Vagina (tissue), 2 donors: ENCODE measurements at regions not wholly inside any gene's neighbourhood (a gene's known extent, or its start where the extent isn't known, plus 50 kb on each side); places are given as distances from the start of the nearest gene placed in this dataset.
A peak's percentile ranks its signal among the peaks of the same experiment; 100 is the strongest.

Source experiments
- DNase-seq, 2 donors: peaks; one replicate each; pipeline ENCODE4 v3.0.0-alpha.2; 2017; ENCODE audit errors: extremely low spot score in 2 of 2
- H3K27ac ChIP-seq: fragments of 200-600 bp; sonication (generic); one replicate; pipeline ENCODE4 v1.5.1; 2019
- H3K27me3 ChIP-seq: fragments of 200-600 bp; sonication (generic); one replicate; pipeline ENCODE4 v1.5.1; 2019
- H3K36me3 ChIP-seq, 2 donors: fragments of 200-600 bp; sonication (generic); one replicate each; pipeline ENCODE4 v1.5.1; 2017 to 2019
- H3K4me1 ChIP-seq: fragments of 200-600 bp; sonication (generic); one replicate; pipeline ENCODE4 v1.5.1; 2019
- H3K4me3 ChIP-seq, 2 donors: fragments of 200-600 bp; sonication (generic); 1 replicate in 1 of 2; 2 replicates in 1 of 2; pipeline ENCODE4 v1.5.1; 2016 to 2019
- H3K9me3 ChIP-seq: fragments of 200-600 bp; sonication (generic); one replicate; pipeline ENCODE4 v1.5.1; 2019
- POLR2A ChIP-seq, 2 donors: fragments of 450-650 bp; IDR thresholded peaks; one replicate each; pipeline ENCODE4 v1.6.1; 2017; ENCODE audit warnings: antibody characterized with exemption in 2 of 2, mild to moderate bottlenecking in 2 of 2, moderate library complexity in 2 of 2
- POLR2AphosphoS5 ChIP-seq, 2 donors: sonication (generic); formaldehyde crosslinking; IDR thresholded peaks; one replicate each; pipeline ENCODE4 v1.9.0; 2017; ENCODE audit warnings: antibody characterized with exemption in 2 of 2, mild to moderate bottlenecking in 2 of 2, low read depth in 1 of 2; ENCODE audit not compliant: insufficient read depth in 1 of 2
- intact Hi-C: fragments of 100-400 bp; cut with DNase I; formaldehyde crosslinking; loops from one replicate; pipeline ENCODE4 v1.15.1; 2023
- TF ChIP-seq, protein P1 (sequence below), 3 experiments: fragments of 450-650 bp in 2 of 3; fragments of 200-600 bp in 1 of 3; sonication (generic) in 1 of 3; IDR thresholded peaks; one replicate each; pipeline ENCODE4 v1.5.1; 2017 to 2019; ENCODE audit warnings: antibody characterized with exemption in 3 of 3, mild to moderate bottlenecking in 2 of 3, moderate library complexity in 2 of 3

- H3K27me3 ChIP-seq, result no peaks in the 10 kb centered on the region
These were observed 742.2 kb downstream of the SLC16A7 start for GRCh38 chr12:60337839-60338549.

GRCh38 chr12:60345442-60345841, 749.6 kb downstream of the SLC16A7 start:
- intact Hi-C loops, result no loop called here
- no peaks in the 10 kb centered on the region for H3K27me3 ChIP-seq
- TF ChIP-seq POLR2A (IDR thresholded peaks at IDR 0.05) (no peak), POLR2AphosphoS5 (IDR thresholded peaks at IDR 0.05; ENCODE audit: insufficient read depth in 1 of 2, low read depth in 1 of 2) (peak in 1 of 2 donors; percentile 64)
- no peaks in the 10 kb centered on the region for H3K36me3 ChIP-seq
- H3K9me3 ChIP-seq, result no peaks in the 10 kb centered on the region
- no peak overlapping the region for H3K4me3 ChIP-seq
- no peak overlapping the region for H3K27ac ChIP-seq
- no peaks in the 10 kb centered on the region for H3K4me1 ChIP-seq
- no peak for DNase-seq

More at GRCh38 chr12:60337839-60338549, 742.2 kb downstream of the SLC16A7 start:
- Histone ChIP-seq H3K27ac (no peak overlapping the region), H3K9me3 (no peaks in the 10 kb centered on the region), H3K36me3 (no peaks in the 10 kb centered on the region), H3K4me1 (no peaks in the 10 kb centered on the region), H3K4me3 (no peak overlapping the region)
- TF ChIP-seq POLR2A (IDR thresholded peaks at IDR 0.05) (no peak), POLR2AphosphoS5 (IDR thresholded peaks at IDR 0.05; ENCODE audit: insufficient read depth in 1 of 2, low read depth in 1 of 2) (no peak)
- TF ChIP-seq, protein P1, sequence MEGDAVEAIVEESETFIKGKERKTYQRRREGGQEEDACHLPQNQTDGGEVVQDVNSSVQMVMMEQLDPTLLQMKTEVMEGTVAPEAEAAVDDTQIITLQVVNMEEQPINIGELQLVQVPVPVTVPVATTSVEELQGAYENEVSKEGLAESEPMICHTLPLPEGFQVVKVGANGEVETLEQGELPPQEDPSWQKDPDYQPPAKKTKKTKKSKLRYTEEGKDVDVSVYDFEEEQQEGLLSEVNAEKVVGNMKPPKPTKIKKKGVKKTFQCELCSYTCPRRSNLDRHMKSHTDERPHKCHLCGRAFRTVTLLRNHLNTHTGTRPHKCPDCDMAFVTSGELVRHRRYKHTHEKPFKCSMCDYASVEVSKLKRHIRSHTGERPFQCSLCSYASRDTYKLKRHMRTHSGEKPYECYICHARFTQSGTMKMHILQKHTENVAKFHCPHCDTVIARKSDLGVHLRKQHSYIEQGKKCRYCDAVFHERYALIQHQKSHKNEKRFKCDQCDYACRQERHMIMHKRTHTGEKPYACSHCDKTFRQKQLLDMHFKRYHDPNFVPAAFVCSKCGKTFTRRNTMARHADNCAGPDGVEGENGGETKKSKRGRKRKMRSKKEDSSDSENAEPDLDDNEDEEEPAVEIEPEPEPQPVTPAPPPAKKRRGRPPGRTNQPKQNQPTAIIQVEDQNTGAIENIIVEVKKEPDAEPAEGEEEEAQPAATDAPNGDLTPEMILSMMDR (IDR thresholded peaks at IDR 0.05), result no peak
- DNase-seq, result no peak
- intact Hi-C loops, result no loop called here

GRCh38 chr12:60349232-60349978, 753.6 kb downstream of the SLC16A7 start:
- Histone ChIP-seq H3K4me1 (no peaks in the 10 kb centered on the region), H3K36me3 (no peaks in the 10 kb centered on the region), H3K4me3 (no peak overlapping the region), H3K27ac (no peak overlapping the region), H3K9me3 (no peaks in the 10 kb centered on the region), H3K27me3 (no peaks in the 10 kb centered on the region)
- intact Hi-C loops, result no loop called here
- TF ChIP-seq, protein P1 (IDR thresholded peaks at IDR 0.05), result no peak
- TF ChIP-seq POLR2A (IDR thresholded peaks at IDR 0.05) (no peak), POLR2AphosphoS5 (IDR thresholded peaks at IDR 0.05; ENCODE audit: insufficient read depth in 1 of 2, low read depth in 1 of 2) (no peak)
- no peak for DNase-seq

DNA sequence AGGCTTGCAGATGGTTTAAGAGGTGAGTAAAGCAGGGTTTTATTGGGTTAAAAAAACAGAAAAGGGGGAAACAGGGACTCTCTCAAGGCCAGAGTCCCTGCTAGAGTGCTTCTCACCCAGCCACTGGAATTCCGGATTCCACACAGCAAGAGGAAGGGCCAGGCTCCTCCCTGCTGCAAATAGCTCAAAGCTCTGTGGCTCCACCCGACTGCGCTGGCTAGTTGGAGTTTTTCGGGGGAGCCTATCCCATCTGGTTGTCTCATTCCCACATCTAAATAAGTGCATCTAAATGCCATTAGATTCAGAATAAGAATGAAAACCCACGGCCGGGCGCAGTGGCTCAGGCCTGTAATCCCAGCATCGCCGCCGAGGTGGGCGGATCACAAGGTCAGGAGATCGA, 791.5 kb downstream of the SLC16A7 start:
- TF ChIP-seq POLR2AphosphoS5 (IDR thresholded peaks at IDR 0.05; ENCODE audit: insufficient read depth in 1 of 2, low read depth in 1 of 2) (no peak), POLR2A (IDR thresholded peaks at IDR 0.05) (no peak)
- no peak for DNase-seq
- Histone ChIP-seq H3K27me3 (no peaks in the 10 kb centered on the region), H3K4me1 (no peaks in the 10 kb centered on the region), H3K4me3 (no peak overlapping the region), H3K9me3 (no peaks in the 10 kb centered on the region), H3K36me3 (no peaks in the 10 kb centered on the region), H3K27ac (no peak overlapping the region)
- intact Hi-C loops, result no loop called here

DNA sequence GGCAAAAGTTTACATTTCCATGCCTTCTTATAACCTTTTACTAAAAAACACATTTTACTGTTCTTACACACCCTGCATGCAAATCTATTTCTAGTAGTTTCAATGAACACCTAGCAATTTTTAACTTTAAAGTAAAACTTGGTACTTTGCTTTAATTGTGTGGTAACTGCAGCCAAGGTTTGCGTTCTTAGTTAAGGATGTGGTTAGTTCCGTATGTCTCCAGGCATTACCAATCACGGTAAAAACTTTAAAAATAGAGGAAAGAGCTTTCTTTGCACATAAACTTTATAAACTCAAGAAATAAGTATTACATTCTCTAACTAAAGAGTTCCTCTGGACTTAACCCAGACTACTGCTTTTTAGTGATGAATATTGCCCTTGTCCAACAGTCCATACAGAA, 795.2 kb downstream of the SLC16A7 start:
- TF ChIP-seq POLR2AphosphoS5 (IDR thresholded peaks at IDR 0.05; ENCODE audit: insufficient read depth in 1 of 2, low read depth in 1 of 2), result no peak
- no peak for TF ChIP-seq POLR2A (IDR thresholded peaks at IDR 0.05)
- TF ChIP-seq, protein P1 (IDR thresholded peaks at IDR 0.05), result no peak
- Histone ChIP-seq H3K9me3 (no peaks in the 10 kb centered on the region), H3K36me3 (no peaks in the 10 kb centered on the region), H3K27ac (no peak overlapping the region), H3K4me3 (no peak overlapping the region), H3K27me3 (no peaks in the 10 kb centered on the region), H3K4me1 (no peaks in the 10 kb centered on the region)
- DNase-seq, result no peak
- intact Hi-C loops, result no loop called here

DNA sequence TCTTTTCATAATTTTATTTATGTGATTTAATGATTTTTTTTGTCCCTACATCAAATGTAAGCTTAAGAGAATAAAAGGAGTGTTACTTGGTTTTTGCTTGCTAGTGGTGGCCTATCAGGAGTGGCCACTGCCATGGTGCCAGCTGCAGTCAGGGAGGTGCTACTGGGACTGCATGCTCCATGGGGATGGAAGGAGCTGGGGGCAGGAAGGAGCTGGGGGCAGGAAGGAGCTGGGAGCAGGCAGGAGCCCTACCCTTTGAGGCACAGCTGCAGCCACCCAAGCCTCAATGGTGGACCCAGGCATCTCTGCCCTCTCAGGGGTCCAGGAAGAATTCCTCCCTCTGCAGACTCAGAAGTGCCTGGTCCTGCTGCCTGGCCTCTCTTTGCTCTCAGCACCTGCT, 796.0 kb downstream of the SLC16A7 start:
- H3K36me3 ChIP-seq, result no peaks in the 10 kb centered on the region
- no peak overlapping the region for H3K27ac ChIP-seq
- H3K4me3 ChIP-seq, result no peak overlapping the region
- no peaks in the 10 kb centered on the region for H3K4me1 ChIP-seq
- intact Hi-C loops, result no loop called here
- no peaks in the 10 kb centered on the region for H3K27me3 ChIP-seq
- H3K9me3 ChIP-seq, result no peaks in the 10 kb centered on the region
- TF ChIP-seq, protein P1 (IDR thresholded peaks at IDR 0.05), result no peak
- TF ChIP-seq POLR2AphosphoS5 (IDR thresholded peaks at IDR 0.05; ENCODE audit: insufficient read depth in 1 of 2, low read depth in 1 of 2) (no peak), POLR2A (IDR thresholded peaks at IDR 0.05) (no peak)
- no peak for DNase-seq
